ENCODE measurements at regions not wholly inside any gene's neighbourhood (a gene's known extent, or its start where the extent isn't known, plus 50 kb on each side); places are given as distances from the start of the nearest gene placed in this dataset.

- no peaks in the 10 kb centered on the region for H3K27me3 Mint-ChIP-seq (ENCODE audit: low read depth)
- WGBS (ENCODE audit: extremely low coverage, insufficient read length, low lambda C conversion rate), result no CpG with 5 or more reads among the region's 8 CpGs
These were observed 299.3 kb downstream of the SOX11 start for GRCh38 chr2:5991305-5991968.

More at GRCh38 chr2:5991305-5991968, 299.3 kb downstream of the SOX11 start:
- H2BK12ac ChIP-seq (ENCODE audit: insufficient read length, low read depth, low read length), result no peak overlapping the region
- no peak overlapping the region for H3K4me3 Mint-ChIP-seq
- DNase-seq, result no peak
- no peak overlapping the region for H3T11ph ChIP-seq (ENCODE audit: low read length)
- 0 out of 2 replicates have a peak overlapping the region, but pooled peaks have one; percentile 33 for H3K14ac ChIP-seq (ENCODE audit: insufficient read depth, low read length)
- H3K23me2 ChIP-seq (ENCODE audit: insufficient read length, low read depth, low read length, poor library complexity, severe bottlenecking), result no peaks in the 10 kb centered on the region
- no peak for TF ChIP-seq CTCF (conservative IDR thresholded peaks at IDR 0.05)
- no peak overlapping the region for H3K23ac ChIP-seq (ENCODE audit: insufficient read length, low read depth, low read length)
- H3K18ac ChIP-seq (ENCODE audit: insufficient read length, low read depth, low read length), result no peak overlapping the region
- H2BK5ac ChIP-seq (ENCODE audit: insufficient read length, low read length), result no peak overlapping the region
- no peak overlapping the region for H3K27ac ChIP-seq (ENCODE audit: insufficient read length, low read depth, low read length)
- H3K4me1 Mint-ChIP-seq, result peaks cover 3% of the 10 kb centered on the region in 2 experiments
- no peak overlapping the region for H3K4ac ChIP-seq (ENCODE audit: low read depth, low read length)
- H2BK20ac ChIP-seq (ENCODE audit: low read depth, low read length, poor library complexity, severe bottlenecking), result no peak overlapping the region
- no peak overlapping the region for H2AFZ ChIP-seq (ENCODE audit: low read length)
- H4K5ac ChIP-seq (ENCODE audit: insufficient read length, low read depth, low read length), result no peak overlapping the region
- no peaks in the 10 kb centered on the region for H4K20me1 ChIP-seq (ENCODE audit: control insufficient read depth, insufficient read depth, insufficient read length)
- no peaks in the 10 kb centered on the region for H3K79me1 ChIP-seq (ENCODE audit: insufficient read depth, low read depth, low read length, poor library complexity, severe bottlenecking)
- no peak overlapping the region for H4K91ac ChIP-seq (ENCODE audit: insufficient read length, low read depth, low read length)
- H4K8ac ChIP-seq (replicated peaks; ENCODE audit: insufficient read length, low read depth, low read length), result no peak overlapping the region
- H3K4me2 ChIP-seq (ENCODE audit: insufficient read depth, insufficient read length, low read length), result no peak overlapping the region
- no peak overlapping the region for H2AK5ac ChIP-seq (ENCODE audit: insufficient read length, low read length)
- no peaks in the 10 kb centered on the region for H3K36me3 Mint-ChIP-seq (ENCODE audit: insufficient read depth in 1 of 3, low read depth in 3 of 3)
- no peak overlapping the region; a peak in 1 of 7 replicates for H3K27ac Mint-ChIP-seq
- H3K56ac ChIP-seq (ENCODE audit: insufficient read length, low read depth, low read length), result no peak overlapping the region
- H3K9me3 ChIP-seq (ENCODE audit: control insufficient read depth, low read depth, low read length), result no peaks in the 10 kb centered on the region
- H3K27me3 ChIP-seq (ENCODE audit: insufficient read depth, low read length), result no peaks in the 10 kb centered on the region
- H2BK120ac ChIP-seq (ENCODE audit: low read depth, low read length, poor library complexity, severe bottlenecking), result no peak overlapping the region
- no peaks in the 10 kb centered on the region for H3K79me2 ChIP-seq (ENCODE audit: insufficient read depth, low read length)
- no peak overlapping the region for H3K9ac ChIP-seq (ENCODE audit: extremely low read depth, insufficient read length, low read length)
- no peaks in the 10 kb centered on the region; the same call in 1 of the 2 replicates for H3K4me1 ChIP-seq (ENCODE audit: insufficient read depth, low read length)
- H2BK15ac ChIP-seq (ENCODE audit: low read depth, low read length), result no peak overlapping the region
- H3K9me3 Mint-ChIP-seq, result no peaks in the 10 kb centered on the region

Data from H9 (cell line).